Adrenal gland (tissue), 9 donors: ENCODE measurements at regions not wholly inside any gene's neighbourhood (a gene's known extent, or its start where the extent isn't known, plus 50 kb on each side); places are given as distances from the start of the nearest gene placed in this dataset.

Experiments
- DNase-seq, 7 donors: peaks; one replicate each; pipeline ENCODE4 v3.0.0-alpha.2; 2019 to 2020
- H3K27ac ChIP-seq, 5 donors: fragments of 200-600 bp; sonication (generic) in 4 of 5; 1 replicate in 3 of 5; 2 replicates in 2 of 5; pipeline versions ENCODE4 v1.5.1 to v1.8.0; 2016 to 2020; ENCODE audit warnings: mild to moderate bottlenecking in 1 of 5
- H3K27me3 ChIP-seq: fragments of 200-600 bp; 2 replicates; pipeline ENCODE4 v1.8.0; 2021
- H3K36me3 ChIP-seq, 2 donors: fragments of 200-600 bp; replicated peaks in 1 of 2; 1 replicate in 1 of 2; 2 replicates in 1 of 2; pipeline versions ENCODE4 v1.5.1 to v1.8.0; 2018 to 2022
- H3K4me1 ChIP-seq, 2 donors: fragments of 200-600 bp; replicated peaks in 1 of 2; 1 replicate in 1 of 2; 2 replicates in 1 of 2; pipeline versions ENCODE4 v1.5.1 to v1.8.0; 2018 to 2021
- H3K4me3 ChIP-seq, 4 donors: fragments of 200-600 bp; sonication (generic) in 3 of 4; one replicate each; pipeline ENCODE4 v1.5.1; 2016 to 2018
- H3K9me3 ChIP-seq, 3 donors: fragments of 200-600 bp; sonication (generic) in 1 of 3; replicated peaks in 1 of 3; 1 replicate in 2 of 3; 2 replicates in 1 of 3; pipeline versions ENCODE4 v1.5.1 to v1.8.0; 2016 to 2021
- POLR2A ChIP-seq, 2 donors: fragments of 450-650 bp; IDR thresholded peaks; one replicate each; pipeline ENCODE4 v1.6.1; 2017; ENCODE audit warnings: antibody characterized with exemption in 2 of 2, mild to moderate bottlenecking in 2 of 2, moderate library complexity in 1 of 2
- WGBS, 4 donors: extraction: QIAGEN DNeasy Blood & Tissue Kit in 2 of 4; methylation state at CpG; one replicate each; pipeline versions ENCODE4 v1.1.5 to v1.1.7; 2013 to 2017; 5-methylcytosine and 5-hydroxymethylcytosine counted together
- intact Hi-C, 2 donors: fragments of 100-400 bp; cut with DNase I; formaldehyde crosslinking; loops; one replicate each; pipeline versions ENCODE4 v1.14.1 to v1.15.0; 2022 to 2023
- TF ChIP-seq, protein P1 (sequence below), 6 experiments: fragments of 450-650 bp in 4 of 6; fragments of 200-600 bp in 2 of 6; sonication (generic) in 1 of 6; IDR thresholded peaks; 1 replicate in 5 of 6; 2 replicates in 1 of 6; pipeline versions ENCODE4 v1.5.1 to v1.8.0; 2016 to 2021; ENCODE audit warnings: antibody characterized with exemption in 6 of 6, mild to moderate bottlenecking in 2 of 6, moderate library complexity in 1 of 6
- donor health status: healthy with polysubstance abuse.
- donor health status: Bipolar disorder and iron deficiency.
- donor health status: DM: yes; HTN: yes; CAD: no.
- donor health status: DM: no; HTN: no; CAD: no.
- donor health status: DM: no; HTN: no; CAD: no.

DNA sequence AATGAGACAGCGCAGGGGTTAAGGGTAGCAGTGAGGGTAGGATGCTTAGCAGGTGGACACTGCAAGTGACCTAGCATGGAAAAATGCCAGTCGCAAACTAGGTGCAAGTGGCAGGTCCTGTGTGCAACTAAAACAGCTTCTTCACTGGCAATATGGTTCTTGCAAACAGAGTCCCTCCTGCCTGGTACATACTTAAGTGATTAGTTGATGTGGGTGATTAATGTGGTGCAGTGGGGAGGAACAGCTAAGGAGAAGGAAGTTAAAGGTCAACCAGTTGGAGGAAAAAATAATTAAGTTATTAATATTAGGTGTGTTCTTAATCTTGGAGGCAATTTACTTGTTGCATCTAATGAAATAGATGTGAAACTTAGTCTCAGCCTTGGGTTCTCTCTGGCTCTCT is 121.6 kb upstream of the IGFBP7 start:
- no peaks in the 10 kb centered on the region for H3K4me1 ChIP-seq
- no peaks in the 10 kb centered on the region for H3K9me3 ChIP-seq
- H3K27ac ChIP-seq = no peak overlapping the region
- WGBS, 4 donors = 77 to 86% (median 82%) methylated on average over 2 of the region's 2 CpGs
- H3K4me3 ChIP-seq = no peak overlapping the region
- intact Hi-C loops = no loop called here
- DNase-seq = no peak
- no peaks in the 10 kb centered on the region for H3K36me3 ChIP-seq
- no peaks in the 10 kb centered on the region for H3K27me3 ChIP-seq
- no peak for TF ChIP-seq POLR2A (IDR thresholded peaks at IDR 0.05)
- TF ChIP-seq, protein P1, sequence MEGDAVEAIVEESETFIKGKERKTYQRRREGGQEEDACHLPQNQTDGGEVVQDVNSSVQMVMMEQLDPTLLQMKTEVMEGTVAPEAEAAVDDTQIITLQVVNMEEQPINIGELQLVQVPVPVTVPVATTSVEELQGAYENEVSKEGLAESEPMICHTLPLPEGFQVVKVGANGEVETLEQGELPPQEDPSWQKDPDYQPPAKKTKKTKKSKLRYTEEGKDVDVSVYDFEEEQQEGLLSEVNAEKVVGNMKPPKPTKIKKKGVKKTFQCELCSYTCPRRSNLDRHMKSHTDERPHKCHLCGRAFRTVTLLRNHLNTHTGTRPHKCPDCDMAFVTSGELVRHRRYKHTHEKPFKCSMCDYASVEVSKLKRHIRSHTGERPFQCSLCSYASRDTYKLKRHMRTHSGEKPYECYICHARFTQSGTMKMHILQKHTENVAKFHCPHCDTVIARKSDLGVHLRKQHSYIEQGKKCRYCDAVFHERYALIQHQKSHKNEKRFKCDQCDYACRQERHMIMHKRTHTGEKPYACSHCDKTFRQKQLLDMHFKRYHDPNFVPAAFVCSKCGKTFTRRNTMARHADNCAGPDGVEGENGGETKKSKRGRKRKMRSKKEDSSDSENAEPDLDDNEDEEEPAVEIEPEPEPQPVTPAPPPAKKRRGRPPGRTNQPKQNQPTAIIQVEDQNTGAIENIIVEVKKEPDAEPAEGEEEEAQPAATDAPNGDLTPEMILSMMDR (IDR thresholded peaks at IDR 0.05) = no peak

DNA sequence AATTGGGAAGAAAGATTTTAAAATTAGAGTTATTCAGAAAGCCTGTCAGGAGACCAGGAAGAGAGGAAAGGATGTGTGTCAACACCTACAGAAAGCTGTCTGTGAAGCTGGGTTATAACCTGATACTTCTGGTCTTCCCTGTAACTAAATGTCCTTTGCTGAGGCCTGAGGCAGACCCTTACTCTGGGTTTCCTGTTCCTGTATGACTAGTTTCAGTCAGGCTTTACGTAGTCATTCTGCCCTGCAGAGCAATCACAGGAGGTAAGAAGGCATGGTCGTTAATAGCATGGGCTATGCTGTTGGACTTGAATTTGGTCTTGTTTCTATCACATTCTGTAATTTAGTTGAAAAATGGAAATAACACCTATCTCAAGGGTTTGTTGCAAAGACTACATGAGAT is 110.5 kb upstream of the IGFBP7 start:
- Histone ChIP-seq H3K4me3 (no peak overlapping the region), H3K27ac (no peak overlapping the region), H3K36me3 (no peaks in the 10 kb centered on the region), H3K9me3 (no peaks in the 10 kb centered on the region), H3K4me1 (no peaks in the 10 kb centered on the region), H3K27me3 (no peaks in the 10 kb centered on the region)
- intact Hi-C loops = no loop called here
- no peak for DNase-seq
- TF ChIP-seq POLR2A (IDR thresholded peaks at IDR 0.05) = no peak
- TF ChIP-seq, protein P1 (IDR thresholded peaks at IDR 0.05) = no peak
- 59 to 69% (median 64%) methylated on average over 2 of the region's 2 CpGs for WGBS, 4 donors

DNA sequence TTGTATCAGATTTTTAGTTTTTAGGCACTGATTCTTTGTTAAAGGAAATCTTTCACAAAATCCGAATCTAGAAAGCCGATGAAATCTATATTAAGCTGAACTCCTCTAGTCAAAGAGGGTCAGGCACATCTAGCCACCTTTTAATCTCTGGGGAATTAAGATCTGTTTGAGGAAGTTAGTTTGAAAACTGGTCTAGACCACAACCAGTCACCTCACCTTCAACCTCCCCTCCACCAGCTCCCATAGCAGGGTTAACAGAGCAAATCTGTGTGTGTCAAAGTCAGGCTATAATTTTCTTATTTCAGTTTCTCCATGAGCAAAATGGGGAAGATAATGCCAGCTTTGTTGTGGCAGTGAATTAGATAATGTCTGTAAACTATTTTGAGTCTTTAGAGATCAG is 110.0 kb upstream of the IGFBP7 start:
- intact Hi-C loops = no loop called here
- 81 to 89% (median 84%) methylated on average over 2 of the region's 2 CpGs for WGBS, 4 donors
- no peaks in the 10 kb centered on the region for H3K4me1 ChIP-seq
- H3K9me3 ChIP-seq = no peaks in the 10 kb centered on the region
- H3K36me3 ChIP-seq = no peaks in the 10 kb centered on the region
- no peak for DNase-seq
- no peak for TF ChIP-seq POLR2A (IDR thresholded peaks at IDR 0.05)
- TF ChIP-seq, protein P1 (IDR thresholded peaks at IDR 0.05) = no peak
- H3K27ac ChIP-seq = no peak overlapping the region
- no peaks in the 10 kb centered on the region for H3K27me3 ChIP-seq
- H3K4me3 ChIP-seq = no peak overlapping the region

DNA sequence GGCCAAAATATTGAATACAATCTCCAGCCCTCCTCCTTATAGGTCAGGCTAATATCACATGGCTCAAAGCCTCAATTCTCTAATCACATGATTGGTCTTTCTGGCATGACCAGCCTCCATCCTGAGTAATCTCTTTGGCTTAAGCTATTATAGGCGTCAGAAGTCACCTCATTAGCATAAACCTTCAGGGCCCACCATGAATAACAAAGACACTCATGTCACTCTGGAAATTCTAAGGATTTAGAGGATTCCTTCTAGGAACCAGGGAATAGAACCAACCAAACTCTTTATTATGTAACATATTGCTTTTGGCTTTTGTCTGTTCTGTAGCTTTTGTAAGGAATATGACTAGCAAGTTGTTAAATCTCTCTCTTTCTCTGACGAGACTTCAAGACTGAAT is 109.2 kb upstream of the IGFBP7 start:
- H3K27ac ChIP-seq = no peak overlapping the region
- H3K27me3 ChIP-seq = no peaks in the 10 kb centered on the region
- TF ChIP-seq, protein P1 (IDR thresholded peaks at IDR 0.05) = no peak
- TF ChIP-seq POLR2A (IDR thresholded peaks at IDR 0.05) = no peak
- H3K4me1 ChIP-seq = no peaks in the 10 kb centered on the region
- no peak for DNase-seq
- intact Hi-C loops = no loop called here
- 66 to 69% (median 68%) methylated on average over 2 of the region's 2 CpGs for WGBS, 4 donors
- no peaks in the 10 kb centered on the region for H3K9me3 ChIP-seq
- H3K36me3 ChIP-seq = no peaks in the 10 kb centered on the region
- no peak overlapping the region for H3K4me3 ChIP-seq
